Activated T-cell treated with anti-CD3 and anti-CD28 coated beads for 24 hours (primary cell): ENCODE measurements at regions not wholly inside any gene's neighbourhood (a gene's known extent, or its start where the extent isn't known, plus 50 kb on each side); places are given as distances from the start of the nearest gene placed in this dataset.
"Not testable (repeated sequence)": the region's sequence is repeated elsewhere in the genome, so short reads cannot be mapped to it uniquely, and the experiment has no call there.

Experiments
- DNase-seq: peaks from one replicate; pipeline ENCODE4 v3.0.0-alpha.2; 2020; ENCODE audit warnings: low read depth

DNA sequence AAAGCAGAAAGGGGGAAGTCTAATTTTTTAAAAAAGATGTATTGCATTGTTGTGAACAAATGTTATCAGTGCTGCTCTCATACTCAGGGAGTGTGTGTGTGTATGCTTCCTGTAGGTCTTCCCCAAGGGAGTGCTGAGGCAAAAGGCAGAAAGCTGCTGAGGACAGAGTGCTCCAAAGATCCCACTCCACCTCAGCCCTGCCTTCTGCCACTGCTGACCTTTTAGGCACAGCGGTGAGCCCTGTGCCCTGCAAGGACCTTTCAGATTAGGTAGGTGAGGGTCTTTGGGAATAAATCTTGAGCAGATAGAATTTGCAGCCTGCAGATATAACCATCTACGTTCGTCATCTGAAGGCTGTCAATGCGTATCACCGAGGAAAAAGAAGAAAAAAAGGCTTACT, 756.4 kb upstream of the MMS22L start:
- DNase-seq = no peak

DNA sequence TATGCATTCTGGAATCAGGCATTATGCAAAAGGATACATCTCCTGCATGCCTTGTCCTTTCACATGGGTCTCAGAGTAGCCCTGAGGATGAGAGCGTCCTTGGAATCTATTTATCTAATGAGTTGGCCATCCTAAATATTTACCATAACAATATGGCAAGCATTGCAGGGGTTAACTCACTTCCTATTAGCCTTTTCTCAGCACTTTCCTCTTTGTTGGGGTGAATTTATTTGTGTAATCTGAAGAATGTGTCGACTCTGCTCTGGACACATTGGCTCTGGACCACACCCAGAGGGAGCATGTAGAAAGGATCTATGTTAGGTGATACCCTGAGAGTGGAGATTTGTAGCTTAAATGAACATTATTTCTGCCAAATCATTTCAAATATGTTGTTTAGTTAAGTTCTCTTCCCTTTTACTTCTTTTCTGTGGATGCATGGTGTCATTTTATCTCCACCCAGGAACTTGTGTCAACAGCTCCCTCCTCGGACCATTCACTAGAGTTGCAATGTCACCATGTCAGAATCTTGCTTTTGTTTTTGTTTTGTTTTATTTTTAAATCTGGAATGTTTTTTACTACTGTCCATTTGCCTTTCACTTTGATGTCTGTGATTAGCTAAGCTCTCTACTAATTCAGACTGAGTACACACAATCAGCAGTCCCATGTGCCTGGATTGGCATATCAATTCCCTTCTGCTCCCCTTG, 757.0 kb upstream of the MMS22L start:
- DNase-seq = no peak

DNA sequence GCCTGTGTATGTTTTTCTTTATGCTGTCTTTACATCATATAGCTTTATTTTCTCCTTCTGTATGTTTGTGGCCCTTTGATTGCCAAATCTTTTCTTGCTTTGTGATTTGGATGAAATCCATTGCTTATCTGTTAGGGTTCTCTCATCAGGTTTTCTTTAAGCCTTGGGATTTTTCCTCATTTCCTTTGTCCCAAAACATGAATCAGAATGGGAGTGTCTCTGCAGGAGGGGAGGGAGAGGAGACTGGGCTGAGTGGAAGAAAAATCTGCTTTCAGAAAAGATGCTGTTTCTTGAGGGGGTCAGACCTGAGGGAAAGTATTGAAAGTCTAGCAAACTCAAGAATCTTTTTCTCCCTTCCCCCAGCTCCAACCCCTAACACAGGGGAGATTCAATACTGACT, 758.0 kb upstream of the MMS22L start:
- DNase-seq = no peak

DNA sequence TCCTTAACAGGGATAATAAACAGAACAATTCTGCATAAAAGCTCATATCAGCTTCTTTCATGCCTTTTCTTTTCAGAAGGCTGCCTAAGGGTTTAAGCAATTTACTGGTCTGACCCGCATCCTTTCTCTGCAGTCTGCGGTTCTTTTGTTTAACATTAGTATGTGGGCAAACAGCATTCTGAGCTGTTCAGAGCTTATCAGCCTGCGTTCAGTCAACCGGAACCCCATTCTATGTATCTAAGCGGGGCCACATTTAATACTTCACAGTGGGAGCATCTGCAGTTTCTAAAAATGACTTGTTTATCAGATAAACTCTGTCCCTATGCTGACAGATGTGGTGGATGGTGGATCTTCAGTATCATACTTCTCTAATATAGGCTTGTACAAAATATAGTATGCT, 758.9 kb upstream of the MMS22L start:
- no peak for DNase-seq

DNA sequence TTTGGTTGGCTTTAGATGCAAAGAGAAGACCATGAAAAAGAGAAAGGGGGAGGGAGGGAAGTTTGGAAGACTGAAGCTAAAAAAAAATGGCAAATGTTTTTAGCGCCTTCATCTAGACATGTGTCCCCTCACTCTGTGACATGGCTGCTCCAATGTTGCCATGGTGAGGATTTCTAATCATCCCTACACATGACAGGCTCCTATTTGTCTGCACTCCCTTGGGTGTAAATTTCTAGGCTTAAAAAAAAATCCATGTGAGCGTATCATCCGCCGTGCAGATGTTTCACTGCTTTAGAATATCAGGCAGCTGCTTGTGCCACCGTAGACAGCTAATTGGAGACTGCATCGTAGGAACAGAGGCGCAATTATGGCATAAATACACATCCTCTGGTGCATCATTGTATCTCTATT, 761.1 kb upstream of the MMS22L start:
- DNase-seq = no peak

DNA sequence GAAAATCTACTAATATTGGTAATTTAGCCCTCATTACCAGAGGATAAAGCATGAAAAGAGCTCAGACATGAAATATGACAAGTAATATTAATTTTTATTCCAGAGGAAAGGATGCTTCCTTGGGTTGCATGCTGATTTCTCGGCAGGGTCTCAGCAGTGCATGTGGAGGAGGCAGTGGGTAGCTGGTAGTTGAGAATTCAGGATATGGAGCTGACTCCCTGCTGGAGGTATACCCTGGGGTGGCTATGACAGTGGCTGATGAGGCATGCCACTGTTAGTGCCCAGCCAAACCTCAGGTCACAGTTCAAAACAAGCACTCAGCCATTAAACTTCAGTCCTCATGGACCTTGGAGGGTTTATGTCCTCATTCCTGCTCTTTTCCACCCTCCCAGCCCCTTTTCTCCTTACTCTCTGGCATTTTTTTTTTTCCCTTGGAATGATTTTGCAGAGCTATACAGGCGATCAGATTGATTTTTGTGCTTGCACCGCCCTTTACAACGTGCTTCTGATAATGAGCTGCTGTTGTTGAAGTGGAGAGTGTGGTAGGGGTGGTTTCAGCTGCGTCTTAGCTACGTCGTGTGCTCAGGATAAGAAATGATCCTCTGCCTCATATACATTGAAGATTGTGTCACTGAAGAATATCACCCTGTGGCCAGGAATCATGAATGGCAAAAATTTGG, 761.9 kb upstream of the MMS22L start:
- no peak for DNase-seq

DNA sequence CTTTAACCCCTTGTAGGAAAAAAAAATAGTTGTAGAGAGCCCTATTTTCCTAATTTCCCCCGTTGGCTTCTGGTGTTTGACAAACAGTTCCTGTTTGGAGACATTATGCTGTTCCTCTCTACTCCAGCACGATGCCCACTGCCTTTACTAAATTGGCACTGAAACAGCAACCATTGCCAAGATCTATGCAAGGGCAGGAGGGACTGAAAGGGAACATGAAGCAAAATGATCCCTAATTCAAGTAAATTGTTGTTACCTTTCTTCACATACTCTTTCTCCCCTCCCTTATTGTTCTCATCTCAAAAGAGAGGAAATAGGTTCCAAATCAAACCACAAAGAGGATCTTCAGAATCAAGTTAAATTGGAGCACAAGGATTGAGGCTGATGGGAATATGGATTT, 764.1 kb upstream of the MMS22L start:
- no peak for DNase-seq

DNA sequence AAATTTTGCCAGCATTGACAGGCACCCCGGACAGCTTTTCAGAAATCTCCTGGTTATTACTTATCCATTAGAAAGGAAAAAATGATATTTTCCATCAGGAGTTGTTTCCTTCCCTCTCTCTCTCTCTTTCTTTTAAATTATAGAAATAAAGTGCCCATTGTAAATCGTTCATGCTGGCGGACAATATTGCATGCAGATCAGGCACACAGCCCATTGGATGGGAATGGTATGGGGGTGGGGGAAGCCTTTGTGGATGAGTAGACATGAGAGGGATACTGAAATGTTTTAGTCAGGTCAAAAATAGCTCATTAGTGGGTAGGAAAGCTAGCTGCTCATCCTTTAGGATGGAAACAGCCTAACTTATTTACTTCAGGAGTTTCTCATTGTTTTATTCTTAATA, 764.9 kb upstream of the MMS22L start:
- DNase-seq = no peak

DNA sequence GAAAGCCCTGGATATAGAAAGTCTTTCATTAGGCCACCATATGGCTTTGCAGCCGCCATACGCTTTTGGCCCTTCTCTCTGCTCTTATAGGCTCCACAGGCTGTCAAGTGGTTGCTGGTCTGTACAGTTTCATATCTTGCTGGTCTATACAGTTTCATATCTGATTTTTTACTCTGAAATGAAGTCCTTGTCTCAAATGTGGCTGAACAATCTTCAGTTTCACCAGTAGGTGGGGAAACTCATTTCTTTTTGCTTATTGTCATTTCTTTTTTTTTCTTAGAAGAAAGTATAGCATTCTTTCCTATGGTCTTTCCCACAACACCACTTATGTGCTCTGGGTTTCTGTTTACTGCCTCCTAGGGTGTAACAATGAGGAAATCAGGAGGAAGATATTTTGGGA, 771.4 kb upstream of the MMS22L start:
- DNase-seq = no peak

DNA sequence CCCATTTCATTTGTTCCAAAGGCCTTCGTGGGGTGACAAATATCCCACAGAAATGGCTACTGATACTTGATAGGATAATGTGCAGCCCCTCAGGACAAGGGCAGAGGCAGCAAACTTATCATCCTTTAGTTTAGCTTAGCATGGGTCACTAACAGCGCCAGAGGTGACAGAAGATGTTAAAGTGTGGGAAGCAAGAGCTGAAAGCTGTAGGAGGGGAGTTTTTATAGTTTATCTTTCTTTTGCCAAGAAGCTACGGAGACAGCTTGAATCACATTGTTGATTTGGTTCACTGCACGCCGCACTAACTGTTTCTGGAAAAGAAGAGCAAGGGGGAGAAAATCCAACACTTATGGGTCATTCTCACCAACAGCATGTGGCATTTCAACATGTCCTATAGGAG, 773.9 kb upstream of the MMS22L start:
- no peak for DNase-seq

DNA sequence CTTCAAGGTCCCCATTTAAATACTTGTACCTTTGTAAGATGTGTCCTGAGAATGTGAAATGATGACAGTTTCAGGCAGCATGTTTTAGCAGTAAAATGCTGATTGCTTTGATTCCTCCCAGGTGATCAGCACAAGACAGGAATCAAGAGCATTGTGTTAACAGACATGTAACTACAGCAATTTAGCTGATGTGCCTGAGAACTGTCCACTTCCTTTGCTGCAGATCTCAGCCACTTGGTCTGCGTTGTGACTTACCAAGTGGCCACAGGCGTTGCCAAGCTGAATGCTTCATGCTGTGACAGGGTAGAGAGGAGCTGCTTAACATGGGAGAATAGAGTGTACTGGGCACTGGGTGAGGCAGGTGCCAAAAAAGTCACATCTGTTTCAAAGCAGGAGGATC, 767.0 kb upstream of the POU3F2 start:
- DNase-seq = no peak

DNA sequence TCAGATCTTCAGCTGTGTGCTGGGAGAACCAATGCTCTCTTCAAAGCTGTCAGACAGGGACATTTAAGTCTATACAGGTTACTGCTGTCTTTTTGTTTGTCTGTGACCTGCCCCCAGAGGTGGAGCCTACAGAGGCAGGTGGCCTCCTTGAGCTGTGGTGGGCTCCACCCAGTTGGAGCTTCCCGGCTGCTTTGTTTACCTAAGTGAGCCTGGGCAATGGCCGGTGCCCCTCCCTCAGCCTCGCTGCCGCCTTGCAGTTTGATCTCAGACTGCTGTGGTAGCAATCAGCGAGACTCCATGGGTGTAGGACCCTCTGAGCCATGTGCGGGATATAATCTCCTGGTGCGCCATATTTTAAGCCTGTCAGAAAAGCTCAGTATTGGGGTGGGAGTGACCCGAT, 745.8 kb upstream of the POU3F2 start:
- DNase-seq = not testable (repeated sequence)

DNA sequence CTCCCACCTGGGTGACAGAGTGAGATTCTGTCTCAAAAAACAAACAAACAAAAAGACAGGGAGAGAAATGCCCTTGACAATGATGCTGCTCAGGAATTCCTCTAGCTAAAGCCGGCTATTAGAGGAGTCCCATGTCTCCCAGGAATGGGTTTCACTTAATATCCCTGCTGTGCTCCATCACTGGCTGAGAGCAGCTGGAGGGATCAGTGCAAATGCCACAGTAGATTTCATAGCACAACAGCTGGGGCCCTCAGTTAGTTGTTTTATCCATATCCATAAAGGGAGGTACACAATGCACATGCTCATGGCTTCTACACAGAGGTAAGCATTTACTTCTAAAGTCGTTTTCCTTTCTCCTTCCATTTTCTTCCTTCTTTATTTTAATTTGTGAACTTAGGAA, 742.0 kb upstream of the POU3F2 start:
- DNase-seq = no peak

DNA sequence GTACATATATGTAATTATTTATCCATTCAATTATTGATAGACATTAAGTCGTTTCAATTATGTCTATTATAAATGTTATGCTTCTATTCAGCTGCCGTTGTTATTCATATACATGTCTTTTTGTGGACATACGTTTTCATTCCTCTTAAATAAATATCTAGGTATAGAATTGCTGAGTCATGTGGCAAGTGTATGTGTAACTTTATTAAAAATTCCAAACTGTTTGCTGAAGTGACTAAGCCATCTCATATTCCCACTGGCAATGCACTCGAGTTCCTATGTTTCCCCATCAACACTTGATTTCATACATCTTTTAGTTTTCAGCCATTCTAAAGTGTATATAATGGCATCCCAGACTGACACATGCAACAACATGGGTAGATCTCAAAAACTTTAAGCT, 739.7 kb upstream of the POU3F2 start:
- no peak for DNase-seq

DNA sequence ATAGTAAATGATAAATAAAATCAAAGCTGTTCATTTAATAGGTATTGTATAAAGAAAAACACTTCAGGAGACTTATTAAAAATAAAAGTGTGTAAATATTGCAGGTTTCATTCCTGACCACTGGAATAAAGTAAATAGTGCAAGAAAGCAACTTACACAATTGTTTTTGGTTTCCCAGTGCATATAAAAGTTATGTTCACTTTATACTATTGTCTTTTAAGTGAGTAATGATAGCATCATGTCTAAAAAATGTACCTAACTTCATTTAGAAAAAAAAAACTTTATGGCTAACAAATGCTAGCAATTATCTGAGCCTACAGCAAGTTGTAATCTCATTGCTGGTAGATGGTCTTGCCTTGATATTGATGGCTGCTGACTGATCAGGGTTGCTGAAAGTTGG, 726.6 kb upstream of the POU3F2 start:
- no peak for DNase-seq

DNA sequence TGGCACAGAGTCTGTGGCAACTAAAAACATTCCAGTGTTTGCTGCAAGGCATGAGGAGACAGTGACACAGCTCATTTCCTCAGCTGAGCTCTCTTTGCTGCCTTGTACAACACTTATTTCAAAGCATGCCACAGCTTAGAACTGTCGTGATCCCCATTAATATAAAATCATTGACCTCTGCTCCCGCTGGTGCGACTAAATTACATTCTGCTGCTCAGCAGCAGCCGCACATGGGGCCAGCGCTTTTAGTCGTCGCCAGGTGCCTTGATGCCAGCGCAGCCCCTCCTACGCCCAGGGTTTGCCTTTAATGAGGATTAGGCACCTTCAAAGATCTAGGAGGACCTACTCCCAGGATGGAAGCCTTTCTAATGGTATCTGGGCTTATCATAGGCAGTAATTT, 717.9 kb upstream of the POU3F2 start:
- no peak for DNase-seq

DNA sequence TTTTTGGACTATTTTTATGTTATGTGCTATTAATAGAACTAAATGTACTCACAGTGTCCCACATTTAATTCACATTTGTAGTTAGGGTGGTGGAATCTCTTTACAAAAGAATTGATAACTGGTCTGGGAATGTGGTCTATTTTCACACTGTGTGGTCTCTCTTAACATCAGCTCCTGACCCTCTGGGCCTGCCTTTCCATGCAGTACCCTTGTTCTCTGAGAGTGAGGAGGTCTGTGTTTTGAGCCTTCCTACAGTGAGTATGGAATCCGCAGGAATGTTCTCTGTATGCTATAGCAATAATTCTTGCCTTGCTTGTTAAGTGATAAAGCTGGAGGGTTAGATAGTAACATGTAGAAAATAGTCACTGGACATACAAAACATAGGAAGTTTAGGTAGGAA, 717.3 kb upstream of the POU3F2 start:
- no peak for DNase-seq

DNA sequence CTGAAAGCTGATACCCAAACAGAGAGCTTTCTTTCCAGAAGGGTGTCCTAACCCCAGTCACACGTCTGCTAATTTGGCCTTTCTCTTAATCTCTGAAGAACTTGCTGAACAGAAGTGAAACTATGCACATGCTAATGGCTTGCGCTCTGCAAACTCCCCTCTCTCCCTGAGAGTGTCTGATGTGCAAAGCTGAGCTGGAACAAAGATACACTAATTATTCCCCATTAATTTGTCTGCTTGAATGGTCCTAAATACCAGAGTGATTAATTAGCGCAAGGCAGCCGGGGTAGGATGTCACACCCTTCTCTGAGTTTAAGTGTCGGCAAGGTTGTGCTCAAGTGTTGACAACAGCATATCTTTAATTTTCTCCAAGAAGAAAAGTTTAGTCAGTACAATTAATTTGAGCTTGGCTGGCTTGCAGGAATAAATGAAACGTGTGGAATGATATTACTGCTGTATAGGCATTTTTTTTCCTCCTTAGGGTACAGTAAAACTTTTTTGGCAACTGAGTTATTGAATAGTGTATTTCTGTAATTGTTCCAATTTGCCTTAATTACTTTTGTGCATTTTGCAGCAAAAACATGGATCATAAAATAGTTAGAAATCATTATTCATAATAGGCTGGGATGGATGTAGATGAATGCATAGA, 715.9 kb upstream of the POU3F2 start:
- no peak for DNase-seq

DNA sequence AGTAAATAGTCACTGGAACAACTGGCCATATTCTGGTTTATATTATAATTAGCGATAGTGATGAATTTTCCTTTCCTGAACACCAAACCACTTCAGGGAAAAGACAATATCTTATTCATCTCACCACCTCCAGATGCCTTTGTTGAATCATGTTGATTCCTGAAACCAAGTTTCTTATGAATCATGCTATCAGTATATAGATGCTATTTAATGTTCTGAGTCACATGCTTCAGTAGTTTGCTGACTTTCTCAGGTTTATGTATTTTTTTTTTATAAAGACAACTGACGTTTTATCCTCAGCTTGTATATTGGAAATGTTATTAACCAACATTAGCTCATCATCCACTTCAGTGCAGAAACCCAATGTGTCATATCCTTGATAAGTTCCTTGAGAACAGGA, 710.2 kb upstream of the POU3F2 start:
- DNase-seq = no peak

DNA sequence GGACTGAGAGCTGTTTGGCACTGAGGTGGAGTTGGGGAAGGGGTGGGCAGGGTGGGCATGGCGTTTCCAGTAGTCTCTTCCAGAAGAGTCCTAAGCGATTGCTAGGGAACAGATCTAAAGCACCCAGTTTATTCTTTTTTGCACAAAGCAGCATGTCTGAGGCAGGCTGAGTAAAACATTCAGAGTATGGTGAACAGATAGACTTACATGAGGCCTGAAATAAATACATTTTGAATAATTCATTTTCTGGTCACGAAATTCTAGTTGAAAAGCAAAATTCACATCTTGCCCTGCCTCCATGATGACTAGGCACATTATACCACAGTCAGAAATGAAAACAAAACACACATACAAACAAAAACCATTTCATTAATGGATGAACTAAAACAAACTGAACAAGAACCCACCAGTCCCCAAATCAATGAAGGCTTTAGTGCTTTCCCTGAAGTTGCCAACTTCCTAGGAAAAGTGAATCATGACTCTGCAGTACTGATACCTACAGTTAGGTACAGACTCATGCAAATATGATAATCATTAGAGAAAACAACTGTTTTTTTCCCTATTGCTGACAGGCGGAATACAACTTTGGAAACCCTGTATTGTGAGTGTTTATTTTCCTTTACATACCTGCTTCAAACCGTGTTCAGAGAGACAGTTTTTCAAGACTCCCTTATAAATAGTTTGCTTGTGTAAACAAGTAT, 702.9 kb upstream of the POU3F2 start:
- no peak for DNase-seq

DNA sequence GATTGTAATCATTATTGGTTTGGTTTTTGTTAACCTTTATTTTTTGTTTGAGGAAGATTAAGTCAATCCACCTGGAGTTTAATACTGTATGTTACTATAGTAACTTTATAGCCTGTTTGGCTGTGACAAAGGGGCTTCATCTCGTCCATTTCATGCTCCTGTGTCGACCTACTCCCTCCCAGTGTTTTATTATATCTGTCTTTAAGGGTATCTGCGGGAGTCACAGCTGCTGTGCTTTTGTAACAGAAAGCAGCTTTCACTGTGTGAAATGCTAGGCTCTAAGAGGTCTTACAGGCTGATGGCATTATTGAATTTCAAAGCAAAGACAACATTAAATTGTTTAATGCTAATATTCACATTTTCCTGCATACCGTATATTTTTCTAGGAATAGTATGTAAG, 698.0 kb upstream of the POU3F2 start:
- DNase-seq = no peak

DNA sequence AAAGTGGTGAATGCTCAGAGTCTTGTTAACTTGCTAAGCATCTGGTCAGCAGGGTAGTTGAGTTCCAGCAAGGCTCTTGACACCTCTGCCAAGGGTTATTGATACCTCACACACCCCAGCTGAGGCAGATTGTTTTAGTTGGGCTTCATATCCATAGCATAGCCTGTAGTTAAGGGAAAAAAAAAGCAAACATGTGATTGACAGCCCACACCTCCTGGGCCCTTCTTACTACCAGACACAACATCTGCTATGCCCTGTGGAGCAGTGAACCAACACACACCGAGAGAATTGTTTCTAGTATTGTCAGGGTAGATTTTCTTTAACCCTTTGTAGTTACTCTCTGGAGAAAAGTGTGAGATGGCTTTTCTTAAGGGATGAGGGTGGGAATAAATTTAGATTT, 697.0 kb upstream of the POU3F2 start:
- no peak for DNase-seq

DNA sequence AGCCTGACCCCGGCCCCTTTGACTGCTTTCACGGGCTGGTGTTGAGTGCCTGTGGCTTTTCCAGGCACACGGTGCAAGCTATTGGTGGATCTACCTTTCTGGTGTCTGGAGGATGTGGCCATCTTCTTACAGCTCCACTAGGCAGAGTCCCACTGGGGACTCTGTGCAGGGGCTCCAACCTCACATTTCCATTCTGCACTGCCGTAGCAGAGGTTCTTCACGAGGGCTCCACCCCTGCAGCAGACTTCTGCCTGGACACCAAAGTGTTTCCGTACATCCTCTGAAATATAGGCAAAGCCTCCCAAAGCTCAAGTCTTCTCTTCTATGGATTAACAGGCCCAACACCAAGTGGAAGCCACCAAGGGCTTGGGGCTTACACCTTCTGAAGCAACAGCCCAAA, 691.5 kb upstream of the POU3F2 start:
- DNase-seq = no peak
